HEK293 (cell line): ENCODE measurements at regions not wholly inside any gene's neighbourhood (a gene's known extent, or its start where the extent isn't known, plus 50 kb on each side); places are given as distances from the start of the nearest gene placed in this dataset.
A peak's percentile ranks its signal among the peaks of the same experiment; 100 is the strongest.

Experiments
- CTCF ChIA-PET: fragments of 350-600 bp; formaldehyde crosslinking; extraction: SDS; loops from one replicate; lab custom pipeline; 2021; ENCODE audit warnings: antibody characterized with exemption; lab: Yijun Ruan, JAX
- POLR2A ChIA-PET: fragments of 300-600 bp; formaldehyde crosslinking; extraction: SDS; loops from one replicate; lab custom pipeline; 2020; ENCODE audit warnings: antibody characterized with exemption, inconsistent platforms; lab: Yijun Ruan, JAX
- H3K27ac ChIP-seq: fragments of 200-500 bp; sonication (Bioruptor generic); 2 replicates; pipeline ENCODE4 v1.5.1; 2014; ENCODE audit warnings: low read depth, low read length, control low read depth, inconsistent platforms; ENCODE audit errors: extremely low read depth
- H3K36me3 ChIP-seq, 2 experiments: fragments of 200-500 bp in 1 of 2; sonication (Bioruptor generic) in 1 of 2; 1 replicate in 1 of 2; 2 replicates in 1 of 2; pipeline ENCODE4 v1.5.1; 2014 to 2017; ENCODE audit warnings: inconsistent platforms in 2 of 2, low read length in 2 of 2; ENCODE audit not compliant: control insufficient read depth in 2 of 2, insufficient read depth in 1 of 2
- H3K4me1 ChIP-seq: fragments of 200-500 bp; sonication (Bioruptor generic); 2 replicates; pipeline ENCODE4 v1.5.1; 2014; ENCODE audit warnings: mild to moderate bottlenecking, low read length, inconsistent platforms; ENCODE audit not compliant: control insufficient read depth, insufficient read depth
- H3K4me3 ChIP-seq: 2 replicates; pipeline ENCODE4 v1.5.1; 2011; ENCODE audit warnings: low read depth, mild to moderate bottlenecking, control low read depth, low read length, moderate library complexity
- H3K9me3 ChIP-seq: fragments of 200-500 bp; sonication (Bioruptor generic); 2 replicates; pipeline ENCODE4 v1.5.1; 2014; ENCODE audit warnings: low read depth, low read length, inconsistent platforms; ENCODE audit not compliant: control insufficient read depth, insufficient read depth
- EGR2 ChIP-seq: fragments of 450-650 bp; formaldehyde crosslinking; IDR thresholded peaks from 2 replicates; pipeline ENCODE4 v1.5.1; 2016; ENCODE audit warnings: low read depth, missing biosample characterization, missing genetic modification characterization
- ZBTB17 ChIP-seq: fragments of 450-650 bp; formaldehyde crosslinking; IDR thresholded peaks from 2 replicates; pipeline ENCODE4 v1.5.1; 2016; ENCODE audit warnings: missing biosample characterization, missing genetic modification characterization
- ZBTB48 ChIP-seq: fragments of 450-650 bp; formaldehyde crosslinking; IDR thresholded peaks from 2 replicates; pipeline ENCODE4 v1.5.1; 2016; ENCODE audit warnings: missing biosample characterization, missing genetic modification characterization
- ZEB2 ChIP-seq: fragments of 450-650 bp; formaldehyde crosslinking; IDR thresholded peaks from 2 replicates; pipeline ENCODE4 v1.5.1; 2016; ENCODE audit warnings: missing biosample characterization, missing genetic modification characterization
- ZFHX2 ChIP-seq: fragments of 450-650 bp; formaldehyde crosslinking; conservative IDR thresholded peaks from 2 replicates; pipeline ENCODE4 v1.5.1; 2016; ENCODE audit warnings: missing biosample characterization, missing genetic modification characterization
- ZFP41 ChIP-seq: fragments of 450-650 bp; formaldehyde crosslinking; IDR thresholded peaks from 2 replicates; pipeline ENCODE4 v1.5.1; 2016; ENCODE audit warnings: missing biosample characterization, missing genetic modification characterization, borderline replicate concordance
- ZNF112 ChIP-seq: fragments of 450-650 bp; formaldehyde crosslinking; IDR thresholded peaks from 2 replicates; pipeline ENCODE4 v1.5.0; 2017; ENCODE audit warnings: missing biosample characterization, missing genetic modification characterization
- ZNF366 ChIP-seq: fragments of 450-650 bp; formaldehyde crosslinking; conservative IDR thresholded peaks from 2 replicates; pipeline ENCODE4 v1.5.1; 2016; ENCODE audit warnings: missing biosample characterization, missing genetic modification characterization
- ZNF530 ChIP-seq: fragments of 450-650 bp; formaldehyde crosslinking; IDR thresholded peaks from 2 replicates; pipeline ENCODE4 v1.5.1; 2016; ENCODE audit warnings: low read depth, missing biosample characterization, missing genetic modification characterization
- ZNF544 ChIP-seq: fragments of 450-650 bp; formaldehyde crosslinking; IDR thresholded peaks from 2 replicates; pipeline ENCODE4 v1.5.0; 2017; ENCODE audit warnings: missing biosample characterization, missing genetic modification characterization
- ZNF600 ChIP-seq: fragments of 450-650 bp; formaldehyde crosslinking; IDR thresholded peaks from 2 replicates; pipeline ENCODE4 v1.5.1; 2016; ENCODE audit warnings: missing biosample characterization, missing genetic modification characterization
- ZNF621 ChIP-seq: fragments of 450-650 bp; formaldehyde crosslinking; IDR thresholded peaks from 2 replicates; pipeline ENCODE4 v1.5.1; 2017; ENCODE audit warnings: missing biosample characterization, missing genetic modification characterization
- ZNF76 ChIP-seq: fragments of 450-650 bp; formaldehyde crosslinking; IDR thresholded peaks from 2 replicates; pipeline ENCODE4; 2016; ENCODE audit warnings: low read depth, missing biosample characterization, missing genetic modification characterization, borderline replicate concordance
- TF ChIP-seq, protein P1 (sequence below): fragments of 450-650 bp; formaldehyde crosslinking; IDR thresholded peaks from 2 replicates; pipeline ENCODE4 v1.5.1; 2017; ENCODE audit warnings: missing biosample characterization, missing genetic modification characterization
- TF ChIP-seq, protein P2 (sequence below): fragments of 450-650 bp; formaldehyde crosslinking; IDR thresholded peaks from 2 replicates; pipeline ENCODE4 v1.5.1; 2017; ENCODE audit warnings: missing biosample characterization, missing genetic modification characterization
- TF ChIP-seq, protein P3 (sequence below): fragments of 450-650 bp; formaldehyde crosslinking; IDR thresholded peaks from 2 replicates; pipeline ENCODE4 v1.5.1; 2017; ENCODE audit warnings: missing biosample characterization, missing genetic modification characterization
- TF ChIP-seq, protein P4 (sequence below): fragments of 450-650 bp; IDR thresholded peaks from 2 replicates; pipeline ENCODE4 v1.5.1; 2018; ENCODE audit warnings: missing biosample characterization, missing genetic modification characterization
- TF ChIP-seq, protein P5 (sequence below): IDR thresholded peaks from 2 replicates; pipeline ENCODE4 v1.6.1; 2011; ENCODE audit warnings: mild to moderate bottlenecking, low read depth, low read length, borderline replicate concordance

DNA sequence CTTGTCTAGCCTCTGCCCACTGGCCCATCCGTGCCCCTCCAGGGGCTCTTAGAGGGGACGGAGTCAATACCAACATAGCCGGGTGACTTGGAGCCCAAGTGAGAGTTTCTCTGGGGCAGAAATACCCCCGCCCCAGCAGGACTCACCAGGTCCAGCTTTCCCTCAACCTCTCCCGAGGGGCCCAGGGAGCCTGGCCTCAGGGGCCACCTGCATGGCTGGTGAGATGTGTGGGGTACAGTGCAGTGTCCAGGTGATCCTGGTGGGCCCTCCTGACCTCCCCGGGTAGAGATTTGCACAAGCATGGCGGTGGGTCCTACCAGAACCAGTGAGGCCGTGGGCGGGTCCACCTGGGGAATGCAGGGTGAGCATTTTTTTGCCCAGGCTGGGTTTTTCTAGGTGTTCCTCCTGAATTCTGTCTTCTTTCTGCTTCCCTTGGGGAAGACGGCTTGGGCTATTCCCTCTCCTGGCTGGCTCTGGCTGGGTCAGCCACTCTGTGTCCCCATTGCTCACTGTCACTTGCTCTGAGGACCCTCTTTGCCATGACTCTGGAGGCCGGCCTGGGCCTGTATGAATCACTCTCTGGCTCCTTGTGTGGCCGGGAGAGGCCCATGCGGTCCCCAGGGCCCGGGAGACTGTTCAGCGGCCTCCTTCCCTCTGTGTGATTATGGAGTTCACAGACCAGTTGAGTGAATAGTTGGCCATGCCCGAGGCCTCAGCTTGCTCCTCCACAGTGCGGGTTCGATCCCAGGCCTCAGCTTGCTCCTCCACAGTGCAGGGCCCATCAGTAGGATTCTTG, 71.0 kb upstream of the NKX1-1 start:
- CTCF ChIA-PET: interaction anchor here (0.6 kb wide), 1 partner anchor 45 kb away, joined by 3 read pairs; no protein-coding TSS in a partner anchor
- TF ChIP-seq ZFP41 (tag by site-specific recombination): no peak
- TF ChIP-seq ZNF621 (tag by site-specific recombination): no peak
- no peak for TF ChIP-seq ZBTB48
- TF ChIP-seq ZNF76 (tag by site-specific recombination): no peak
- TF ChIP-seq ZNF530: no peak
- Histone ChIP-seq H3K9me3 (no peaks in the 10 kb centered on the region), H3K36me3 (no peaks in the 10 kb centered on the region), H3K27ac (no peak overlapping the region), H3K4me3 (no peak overlapping the region), H3K4me1 (no peaks in the 10 kb centered on the region)
- POLR2A ChIA-PET: no interaction called here

DNA sequence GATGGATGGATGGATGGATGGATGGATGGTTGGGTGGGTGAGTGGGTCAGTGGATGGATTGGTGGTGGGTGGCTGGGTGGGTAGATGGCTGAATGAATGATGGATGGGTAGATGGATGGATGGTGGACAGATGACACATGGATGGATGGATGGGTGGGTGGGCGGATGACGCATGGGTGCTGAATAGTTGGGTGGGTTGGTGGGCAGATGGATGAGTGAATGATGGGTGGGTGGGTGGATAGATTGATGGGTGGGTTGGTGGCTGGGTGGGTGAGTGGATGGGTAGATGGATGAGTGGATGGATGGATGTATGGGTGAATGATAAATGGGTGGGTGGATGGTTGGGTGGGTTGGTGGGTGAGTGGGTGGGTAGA, 69.9 kb upstream of the NKX1-1 start:
- POLR2A ChIA-PET: no interaction called here
- no peak overlapping the region for H3K27ac ChIP-seq
- no peaks in the 10 kb centered on the region for H3K9me3 ChIP-seq
- CTCF ChIA-PET: no interaction called here
- TF ChIP-seq, protein P1, sequence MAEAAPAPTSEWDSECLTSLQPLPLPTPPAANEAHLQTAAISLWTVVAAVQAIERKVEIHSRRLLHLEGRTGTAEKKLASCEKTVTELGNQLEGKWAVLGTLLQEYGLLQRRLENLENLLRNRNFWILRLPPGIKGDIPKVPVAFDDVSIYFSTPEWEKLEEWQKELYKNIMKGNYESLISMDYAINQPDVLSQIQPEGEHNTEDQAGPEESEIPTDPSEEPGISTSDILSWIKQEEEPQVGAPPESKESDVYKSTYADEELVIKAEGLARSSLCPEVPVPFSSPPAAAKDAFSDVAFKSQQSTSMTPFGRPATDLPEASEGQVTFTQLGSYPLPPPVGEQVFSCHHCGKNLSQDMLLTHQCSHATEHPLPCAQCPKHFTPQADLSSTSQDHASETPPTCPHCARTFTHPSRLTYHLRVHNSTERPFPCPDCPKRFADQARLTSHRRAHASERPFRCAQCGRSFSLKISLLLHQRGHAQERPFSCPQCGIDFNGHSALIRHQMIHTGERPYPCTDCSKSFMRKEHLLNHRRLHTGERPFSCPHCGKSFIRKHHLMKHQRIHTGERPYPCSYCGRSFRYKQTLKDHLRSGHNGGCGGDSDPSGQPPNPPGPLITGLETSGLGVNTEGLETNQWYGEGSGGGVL (tag by site-specific recombination): no peak
- TF ChIP-seq ZNF544 (tag by site-specific recombination): no peak
- peak; percentile 73 for TF ChIP-seq EGR2 (tag by site-specific recombination)
- TF ChIP-seq, protein P2, sequence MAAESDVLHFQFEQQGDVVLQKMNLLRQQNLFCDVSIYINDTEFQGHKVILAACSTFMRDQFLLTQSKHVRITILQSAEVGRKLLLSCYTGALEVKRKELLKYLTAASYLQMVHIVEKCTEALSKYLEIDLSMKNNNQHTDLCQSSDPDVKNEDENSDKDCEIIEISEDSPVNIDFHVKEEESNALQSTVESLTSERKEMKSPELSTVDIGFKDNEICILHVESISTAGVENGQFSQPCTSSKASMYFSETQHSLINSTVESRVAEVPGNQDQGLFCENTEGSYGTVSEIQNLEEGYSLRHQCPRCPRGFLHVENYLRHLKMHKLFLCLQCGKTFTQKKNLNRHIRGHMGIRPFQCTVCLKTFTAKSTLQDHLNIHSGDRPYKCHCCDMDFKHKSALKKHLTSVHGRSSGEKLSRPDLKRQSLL (tag by site-specific recombination): no peak
- TF ChIP-seq, protein P3, sequence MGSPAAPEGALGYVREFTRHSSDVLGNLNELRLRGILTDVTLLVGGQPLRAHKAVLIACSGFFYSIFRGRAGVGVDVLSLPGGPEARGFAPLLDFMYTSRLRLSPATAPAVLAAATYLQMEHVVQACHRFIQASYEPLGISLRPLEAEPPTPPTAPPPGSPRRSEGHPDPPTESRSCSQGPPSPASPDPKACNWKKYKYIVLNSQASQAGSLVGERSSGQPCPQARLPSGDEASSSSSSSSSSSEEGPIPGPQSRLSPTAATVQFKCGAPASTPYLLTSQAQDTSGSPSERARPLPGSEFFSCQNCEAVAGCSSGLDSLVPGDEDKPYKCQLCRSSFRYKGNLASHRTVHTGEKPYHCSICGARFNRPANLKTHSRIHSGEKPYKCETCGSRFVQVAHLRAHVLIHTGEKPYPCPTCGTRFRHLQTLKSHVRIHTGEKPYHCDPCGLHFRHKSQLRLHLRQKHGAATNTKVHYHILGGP (tag by site-specific recombination): no peak
- TF ChIP-seq, protein P4, sequence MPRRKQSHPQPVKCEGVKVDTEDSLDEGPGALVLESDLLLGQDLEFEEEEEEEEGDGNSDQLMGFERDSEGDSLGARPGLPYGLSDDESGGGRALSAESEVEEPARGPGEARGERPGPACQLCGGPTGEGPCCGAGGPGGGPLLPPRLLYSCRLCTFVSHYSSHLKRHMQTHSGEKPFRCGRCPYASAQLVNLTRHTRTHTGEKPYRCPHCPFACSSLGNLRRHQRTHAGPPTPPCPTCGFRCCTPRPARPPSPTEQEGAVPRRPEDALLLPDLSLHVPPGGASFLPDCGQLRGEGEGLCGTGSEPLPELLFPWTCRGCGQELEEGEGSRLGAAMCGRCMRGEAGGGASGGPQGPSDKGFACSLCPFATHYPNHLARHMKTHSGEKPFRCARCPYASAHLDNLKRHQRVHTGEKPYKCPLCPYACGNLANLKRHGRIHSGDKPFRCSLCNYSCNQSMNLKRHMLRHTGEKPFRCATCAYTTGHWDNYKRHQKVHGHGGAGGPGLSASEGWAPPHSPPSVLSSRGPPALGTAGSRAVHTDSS (tag by site-specific recombination): no peak
- TF ChIP-seq ZFHX2 (tag by site-specific recombination): peak; percentile 78
- TF ChIP-seq ZNF600: no peak
- no peak overlapping the region for H3K4me3 ChIP-seq
- H3K36me3 ChIP-seq: no peaks in the 10 kb centered on the region
- H3K4me1 ChIP-seq: no peaks in the 10 kb centered on the region

DNA sequence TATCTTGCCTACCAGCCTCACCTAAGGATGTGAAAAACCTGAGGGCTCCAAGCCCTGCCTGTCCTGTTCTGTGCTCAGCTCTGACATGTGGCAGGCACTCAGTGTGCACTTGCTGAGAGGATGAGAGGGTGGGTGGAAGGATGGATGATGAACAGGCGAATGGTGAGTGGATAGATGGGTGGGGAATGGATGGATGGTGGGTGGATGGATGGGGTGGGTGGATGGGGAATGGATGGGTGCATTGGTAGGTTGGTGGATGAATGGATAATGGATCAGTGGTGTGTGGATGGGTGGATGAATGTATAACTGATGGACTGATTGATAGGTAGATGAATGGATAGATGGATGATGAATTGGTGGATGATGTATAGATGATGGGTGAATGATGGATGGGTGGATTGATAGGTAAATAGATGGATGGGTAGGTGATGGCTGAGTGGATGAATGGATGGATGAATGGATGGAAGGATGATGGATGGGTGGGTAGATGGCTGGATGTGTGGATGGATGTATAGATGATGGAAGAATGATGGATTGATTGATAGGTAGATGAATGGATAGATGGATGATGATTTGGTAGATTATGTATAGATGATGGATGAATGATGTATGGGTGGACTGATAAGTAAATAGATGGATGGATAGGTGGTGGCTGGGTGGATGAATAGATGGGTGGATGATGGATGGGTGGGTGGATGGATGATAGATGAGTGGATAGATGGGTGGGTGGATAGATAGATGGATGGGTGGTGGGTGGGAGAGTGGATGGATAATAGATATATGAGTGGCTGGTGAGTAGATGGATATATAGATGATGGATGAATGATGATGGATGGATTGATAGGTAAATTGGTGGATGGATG, 69.3 kb upstream of the NKX1-1 start:
- POLR2A ChIA-PET: interaction anchor here (0.5 kb wide), 1 partner anchor 75 kb away, joined by 3 read pairs; no protein-coding TSS in a partner anchor
- CTCF ChIA-PET: no interaction called here

More for the DNA sequence above, 69.3 kb upstream of the NKX1-1 start:
- H3K36me3 ChIP-seq: no peaks in the 10 kb centered on the region
- no peaks in the 10 kb centered on the region for H3K9me3 ChIP-seq
- H3K27ac ChIP-seq: no peak overlapping the region
- H3K4me1 ChIP-seq: no peaks in the 10 kb centered on the region
- H3K4me3 ChIP-seq: no peak overlapping the region
- peak; percentile 96 for TF ChIP-seq ZBTB17
- peak; percentile 90 for TF ChIP-seq EGR2 (tag by site-specific recombination)
- no peak for TF ChIP-seq ZNF112 (tag by site-specific recombination)
- TF ChIP-seq ZNF366: peak; percentile 84
- peak; percentile 62 for TF ChIP-seq ZFHX2 (tag by site-specific recombination)
- TF ChIP-seq, protein P5, sequence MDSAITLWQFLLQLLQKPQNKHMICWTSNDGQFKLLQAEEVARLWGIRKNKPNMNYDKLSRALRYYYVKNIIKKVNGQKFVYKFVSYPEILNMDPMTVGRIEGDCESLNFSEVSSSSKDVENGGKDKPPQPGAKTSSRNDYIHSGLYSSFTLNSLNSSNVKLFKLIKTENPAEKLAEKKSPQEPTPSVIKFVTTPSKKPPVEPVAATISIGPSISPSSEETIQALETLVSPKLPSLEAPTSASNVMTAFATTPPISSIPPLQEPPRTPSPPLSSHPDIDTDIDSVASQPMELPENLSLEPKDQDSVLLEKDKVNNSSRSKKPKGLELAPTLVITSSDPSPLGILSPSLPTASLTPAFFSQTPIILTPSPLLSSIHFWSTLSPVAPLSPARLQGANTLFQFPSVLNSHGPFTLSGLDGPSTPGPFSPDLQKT: no peak
- no peak for TF ChIP-seq ZEB2 (tag by site-specific recombination)
